GM12892 (cell line): ENCODE measurements at regions not wholly inside any gene's neighbourhood (a gene's known extent, or its start where the extent isn't known, plus 50 kb on each side); places are given as distances from the start of the nearest gene placed in this dataset.

Source experiments
- POLR2A ChIP-seq: IDR thresholded peaks from 2 replicates; pipeline ENCODE4 v1.6.1; 2011; ENCODE audit warnings: low read depth, low read length, control low read depth
- POLR2AphosphoS5 ChIP-seq: IDR thresholded peaks from 2 replicates; pipeline ENCODE4 v1.6.1; 2011; ENCODE audit warnings: low read depth, low read length, control low read depth

GRCh38 chr4:13980317-13981310 is 353.1 kb upstream of the BOD1L1 start:
- TF ChIP-seq POLR2AphosphoS5 (no peak), POLR2A (no peak)
